ENCODE measurements at regions not wholly inside any gene's neighbourhood (a gene's known extent, or its start where the extent isn't known, plus 50 kb on each side); places are given as distances from the start of the nearest gene placed in this dataset.

DNA sequence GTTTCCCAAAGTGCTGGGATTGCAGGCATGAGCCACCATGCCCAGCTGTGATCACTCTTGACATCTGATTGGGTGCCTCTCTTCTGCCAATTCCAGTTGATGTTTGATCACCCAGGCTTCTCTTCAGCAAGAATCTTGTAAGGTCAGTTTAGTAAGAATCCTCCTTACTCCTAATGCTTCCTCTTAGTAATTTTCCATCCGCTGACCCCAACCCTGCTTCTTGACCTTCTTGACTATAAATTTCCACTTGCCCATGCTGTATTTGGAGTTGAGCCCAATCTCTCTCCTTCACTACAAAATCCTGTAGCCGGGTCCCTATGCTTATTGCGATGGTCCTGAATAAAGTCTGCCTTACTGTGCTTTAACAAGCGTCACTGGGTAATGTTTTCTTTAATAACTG, 75.4 kb downstream of the DDIT4L start:
- no peak overlapping the region for H3K4me3 ChIP-seq (ENCODE audit: low read depth, low read length)
- TF ChIP-seq, protein P1, sequence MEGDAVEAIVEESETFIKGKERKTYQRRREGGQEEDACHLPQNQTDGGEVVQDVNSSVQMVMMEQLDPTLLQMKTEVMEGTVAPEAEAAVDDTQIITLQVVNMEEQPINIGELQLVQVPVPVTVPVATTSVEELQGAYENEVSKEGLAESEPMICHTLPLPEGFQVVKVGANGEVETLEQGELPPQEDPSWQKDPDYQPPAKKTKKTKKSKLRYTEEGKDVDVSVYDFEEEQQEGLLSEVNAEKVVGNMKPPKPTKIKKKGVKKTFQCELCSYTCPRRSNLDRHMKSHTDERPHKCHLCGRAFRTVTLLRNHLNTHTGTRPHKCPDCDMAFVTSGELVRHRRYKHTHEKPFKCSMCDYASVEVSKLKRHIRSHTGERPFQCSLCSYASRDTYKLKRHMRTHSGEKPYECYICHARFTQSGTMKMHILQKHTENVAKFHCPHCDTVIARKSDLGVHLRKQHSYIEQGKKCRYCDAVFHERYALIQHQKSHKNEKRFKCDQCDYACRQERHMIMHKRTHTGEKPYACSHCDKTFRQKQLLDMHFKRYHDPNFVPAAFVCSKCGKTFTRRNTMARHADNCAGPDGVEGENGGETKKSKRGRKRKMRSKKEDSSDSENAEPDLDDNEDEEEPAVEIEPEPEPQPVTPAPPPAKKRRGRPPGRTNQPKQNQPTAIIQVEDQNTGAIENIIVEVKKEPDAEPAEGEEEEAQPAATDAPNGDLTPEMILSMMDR (IDR thresholded peaks at IDR 0.05; ENCODE audit: low read depth, low read length, missing control alignments): no peak
- no peak for DNase-seq (ENCODE audit: low read depth)

DNA sequence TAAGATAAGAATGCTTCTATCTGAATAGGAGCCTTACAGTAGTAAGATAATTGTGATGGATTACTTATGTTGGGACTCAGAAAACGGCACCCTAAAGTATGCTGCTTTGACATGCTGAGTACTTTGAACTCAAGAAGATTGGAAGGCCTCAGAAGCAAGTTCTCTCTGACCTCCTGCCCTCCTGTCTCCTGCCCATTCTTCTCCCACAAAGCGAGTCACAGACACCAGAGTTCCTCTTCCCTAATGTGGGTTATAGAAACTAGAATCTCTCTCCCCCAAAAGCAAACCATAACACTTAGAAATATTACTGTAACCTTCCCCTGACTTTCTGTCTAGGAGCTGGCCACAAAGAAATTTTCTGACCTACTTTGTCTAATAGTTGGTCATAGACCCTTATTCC, 76.5 kb downstream of the DDIT4L start:
- TF ChIP-seq, protein P1 (IDR thresholded peaks at IDR 0.05; ENCODE audit: low read depth, low read length, missing control alignments): no peak
- no peak overlapping the region for H3K4me3 ChIP-seq (ENCODE audit: low read depth, low read length)
- no peak for DNase-seq (ENCODE audit: low read depth)

DNA sequence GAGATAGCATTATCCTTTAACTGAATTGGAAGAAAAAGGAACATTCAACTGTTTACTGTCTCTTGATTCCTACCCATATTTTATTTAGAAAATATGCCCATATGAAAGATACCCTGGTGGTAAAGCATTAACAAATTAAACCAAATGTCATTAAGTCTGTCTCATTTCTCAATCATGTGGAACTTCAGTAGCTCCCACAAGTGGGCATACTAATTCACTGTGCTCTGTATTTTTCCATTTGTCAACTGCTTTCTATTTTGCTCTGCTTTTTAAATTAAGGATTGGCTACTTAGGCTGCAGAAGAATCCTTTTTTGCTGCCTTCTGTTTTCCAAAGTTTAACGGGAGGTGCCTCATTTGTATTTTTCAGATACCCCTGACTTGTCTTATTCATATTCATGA, 77.2 kb downstream of the DDIT4L start:
- no peak overlapping the region for H3K4me3 ChIP-seq (ENCODE audit: low read depth, low read length)
- DNase-seq (ENCODE audit: low read depth): no peak
- TF ChIP-seq, protein P1 (IDR thresholded peaks at IDR 0.05; ENCODE audit: low read depth, low read length, missing control alignments): no peak

DNA sequence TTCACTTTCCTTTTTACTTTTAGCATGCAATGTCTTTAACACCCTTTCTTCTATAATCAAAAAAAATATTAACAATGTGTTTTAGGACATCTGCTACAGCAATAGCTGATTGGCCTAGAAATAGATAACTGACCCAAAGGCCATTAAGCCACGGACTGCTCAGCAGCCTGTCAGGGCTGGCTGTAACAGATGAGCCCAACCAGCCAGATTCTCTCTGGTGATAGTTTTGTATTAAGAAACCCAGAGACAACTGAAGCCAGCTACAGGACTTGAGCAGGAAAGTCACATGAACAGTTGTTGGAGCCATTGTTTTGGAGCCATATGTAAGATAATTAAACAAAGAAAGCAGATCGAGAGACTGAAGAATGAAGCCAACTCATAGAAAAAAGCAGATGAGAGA, 80.3 kb downstream of the DDIT4L start:
- TF ChIP-seq, protein P1 (IDR thresholded peaks at IDR 0.05; ENCODE audit: low read depth, low read length, missing control alignments): no peak
- H3K4me3 ChIP-seq (ENCODE audit: low read depth, low read length): no peak overlapping the region
- DNase-seq (ENCODE audit: low read depth): no peak

DNA sequence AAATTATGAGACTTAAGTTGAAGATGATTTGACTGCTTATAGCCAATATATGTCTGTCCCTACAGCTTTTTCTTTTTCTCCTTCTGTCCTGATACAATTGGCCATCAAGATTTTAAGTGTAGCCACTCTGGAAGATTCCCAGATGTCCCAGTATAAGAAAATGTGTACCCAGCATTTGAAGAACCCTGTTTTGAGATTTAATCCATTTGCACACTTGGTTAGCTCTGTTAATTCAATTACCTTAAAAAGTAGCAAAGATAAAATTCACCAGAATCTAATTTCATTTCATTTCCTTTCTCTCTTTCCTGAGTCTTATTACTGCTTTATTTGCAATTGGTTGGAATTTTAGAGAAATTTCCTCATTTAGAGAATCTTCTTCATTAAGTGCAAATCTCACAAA, 81.4 kb downstream of the DDIT4L start:
- H3K4me3 ChIP-seq (ENCODE audit: low read depth, low read length): no peak overlapping the region
- no peak for DNase-seq (ENCODE audit: low read depth)
- TF ChIP-seq, protein P1 (IDR thresholded peaks at IDR 0.05; ENCODE audit: low read depth, low read length, missing control alignments): no peak

DNA sequence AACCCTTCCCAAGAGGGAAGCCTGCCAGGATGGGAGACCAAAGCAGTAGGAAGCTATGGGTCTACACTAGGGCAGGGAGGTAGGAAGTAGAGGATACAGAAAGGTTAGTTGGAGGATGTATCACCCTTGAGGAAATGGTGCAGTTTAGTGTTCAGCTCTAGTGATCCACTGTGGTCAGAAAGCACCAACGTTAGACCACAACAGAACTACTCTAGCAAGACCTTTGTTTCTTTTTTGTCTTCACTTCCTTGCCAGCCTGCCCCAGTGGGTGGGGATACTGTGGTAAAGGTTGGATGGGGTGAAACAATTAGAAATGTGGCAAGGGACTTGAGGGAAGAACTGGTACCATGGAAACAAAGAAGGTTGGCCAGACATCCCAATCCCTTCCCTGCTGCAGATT, 83.3 kb downstream of the DDIT4L start:
- DNase-seq (ENCODE audit: low read depth): no peak
- TF ChIP-seq, protein P1 (IDR thresholded peaks at IDR 0.05; ENCODE audit: low read depth, low read length, missing control alignments): no peak
- H3K4me3 ChIP-seq (ENCODE audit: low read depth, low read length): no peak overlapping the region

DNA sequence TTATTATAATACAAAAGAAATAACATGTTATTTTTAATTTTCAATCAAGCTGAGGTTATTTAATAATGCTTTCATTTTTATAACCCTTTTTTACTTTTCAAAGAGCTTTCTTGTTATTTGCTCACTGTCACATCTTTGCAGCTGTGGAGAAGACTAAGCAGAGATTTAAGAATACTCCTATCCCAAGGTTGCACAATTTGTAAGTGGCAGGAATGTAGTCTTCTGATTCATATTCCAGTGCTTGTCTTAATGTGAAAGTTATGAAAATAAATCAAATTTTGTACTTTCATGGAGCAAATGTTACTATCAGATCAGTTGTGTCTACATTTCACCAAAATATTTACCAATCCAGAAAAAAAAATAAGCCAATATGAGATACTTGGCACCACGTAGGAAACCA, 86.6 kb downstream of the DDIT4L start:
- DNase-seq (ENCODE audit: low read depth): no peak
- H3K4me3 ChIP-seq (ENCODE audit: low read depth, low read length): no peak overlapping the region
- TF ChIP-seq, protein P1 (IDR thresholded peaks at IDR 0.05; ENCODE audit: low read depth, low read length, missing control alignments): no peak

All from GM12864 (cell line).